HG03378 (cell line): ENCODE measurements at regions not wholly inside any gene's neighbourhood (a gene's known extent, or its start where the extent isn't known, plus 50 kb on each side); places are given as distances from the start of the nearest gene placed in this dataset.
A peak's percentile ranks its signal among the peaks of the same experiment; 100 is the strongest.
"Not testable (repeated sequence)": the region's sequence is repeated elsewhere in the genome, so short reads cannot be mapped to it uniquely, and the experiment has no call there.

Source experiments
- ATAC-seq: cut with Tn5 transposase; IDR thresholded peaks from one replicate; pipeline ENCODE4 v1.9.1; 2021; ENCODE audit warnings: mild to moderate bottlenecking, moderate library complexity; ENCODE audit not compliant: unreplicated experiment

GRCh38 chr4:121616449-121616848 lies 80.3 kb downstream of the ANXA5 start:
- not testable (repeated sequence) for ATAC-seq

- ATAC-seq: no peak
These were observed 82.7 kb downstream of the ANXA5 start for GRCh38 chr4:121614101-121614500.

- no peak for ATAC-seq
These were observed 97.7 kb downstream of the ANXA5 start for GRCh38 chr4:121599049-121599448.

DNA sequence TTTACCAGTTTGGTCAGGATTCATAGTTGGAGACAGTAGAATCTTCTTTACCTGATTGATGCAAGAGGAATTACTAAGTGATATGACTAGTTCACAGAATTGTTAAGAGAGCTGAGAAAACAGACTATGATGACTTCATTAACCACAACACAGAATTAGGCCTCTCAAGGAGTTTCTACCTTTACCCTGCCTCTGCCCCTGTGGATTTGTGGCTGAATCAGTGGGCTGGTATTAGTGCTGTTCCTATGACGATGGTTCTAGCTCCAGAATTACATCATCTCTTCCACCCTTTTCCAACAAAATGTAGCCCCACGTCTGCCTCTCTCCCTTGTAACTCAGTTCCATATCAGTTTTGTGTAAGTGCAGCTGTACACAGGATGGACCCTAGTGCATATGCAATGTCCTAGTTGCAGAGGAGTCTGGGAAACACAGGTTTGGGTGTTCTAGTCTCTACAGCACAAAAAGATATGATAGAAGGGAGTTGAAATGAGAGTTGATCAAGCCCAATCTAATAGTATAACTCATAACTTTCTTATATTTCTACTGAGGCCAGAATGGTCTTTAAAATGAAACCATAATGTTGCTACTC lies 99.3 kb downstream of the ANXA5 start:
- ATAC-seq: peak; percentile 77

DNA sequence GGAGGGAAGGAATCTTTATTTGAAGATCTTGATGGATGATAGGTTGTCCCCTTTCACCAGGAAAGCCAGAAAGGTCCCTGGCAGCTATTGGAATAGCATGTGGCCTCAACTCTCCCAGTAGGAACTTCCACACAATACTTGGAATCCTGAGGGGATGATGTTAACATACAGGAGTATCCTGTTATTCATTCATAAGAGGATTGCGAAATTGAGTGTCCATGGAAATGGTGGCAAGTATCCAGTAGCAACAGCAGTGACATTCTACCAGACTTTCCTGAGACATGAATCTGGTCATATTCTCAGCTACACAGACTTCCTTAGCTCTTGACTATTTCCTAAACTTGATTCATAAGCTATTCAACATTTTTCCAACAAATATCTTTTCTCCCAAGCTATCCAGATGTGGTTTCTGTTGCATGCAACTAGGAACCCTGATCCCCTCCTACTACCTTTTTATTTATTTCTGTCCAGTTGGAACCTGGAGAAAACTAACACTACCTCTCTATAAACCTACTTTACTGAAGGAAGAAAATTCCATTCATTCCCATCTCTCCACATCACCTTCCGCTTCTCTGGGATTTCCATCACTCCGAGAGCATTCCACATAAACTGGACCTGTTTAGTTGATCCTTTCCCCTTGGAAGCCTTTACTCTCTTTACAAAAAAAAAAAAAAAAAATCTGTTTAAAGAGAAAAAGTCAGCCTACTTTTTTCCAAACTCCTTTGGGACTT lies 101.8 kb downstream of the ANXA5 start:
- ATAC-seq: no peak

DNA sequence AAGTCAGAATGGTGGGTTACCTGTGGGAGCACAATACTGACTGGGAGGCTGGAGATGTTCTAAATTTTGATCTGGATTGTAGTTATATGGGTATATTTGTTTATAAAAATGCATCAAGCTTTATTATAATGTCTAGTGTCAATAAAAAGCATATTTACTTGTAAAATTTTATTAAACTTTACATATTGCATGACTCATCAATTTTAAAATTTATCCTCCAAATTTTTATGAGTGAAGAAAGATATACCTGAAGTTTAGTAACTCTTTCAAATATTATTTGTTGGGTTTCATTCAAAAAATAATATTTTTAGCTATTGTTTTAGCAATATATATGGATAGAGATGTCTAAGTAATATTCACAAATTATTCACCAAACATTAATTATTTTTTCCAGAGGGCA lies 103.0 kb downstream of the ANXA5 start:
- no peak for ATAC-seq

- ATAC-seq: not testable (repeated sequence)
These were observed 104.5 kb downstream of the ANXA5 start for GRCh38 chr4:121592257-121592656.

GRCh38 chr4:121584836-121585235 lies 111.9 kb downstream of the ANXA5 start:
- ATAC-seq: no peak

DNA sequence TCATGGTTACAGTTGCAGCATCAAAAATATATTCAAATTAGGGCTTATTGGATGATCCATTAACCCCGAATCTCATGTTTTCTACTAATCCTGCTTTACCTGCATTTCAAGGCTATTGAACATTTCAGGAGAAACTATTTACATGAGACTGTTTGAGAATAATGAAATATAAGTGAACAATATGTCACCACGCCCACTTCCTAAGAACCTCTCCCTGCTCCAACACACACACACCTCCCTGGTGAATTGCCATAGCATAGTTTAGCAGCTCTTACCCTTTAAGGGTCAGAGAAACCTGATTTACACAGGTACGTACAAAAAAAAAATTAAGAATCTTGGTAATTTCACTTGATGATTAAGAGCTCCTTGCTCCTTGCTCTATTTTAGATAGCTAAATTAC lies 113.4 kb downstream of the ANXA5 start:
- no peak for ATAC-seq

DNA sequence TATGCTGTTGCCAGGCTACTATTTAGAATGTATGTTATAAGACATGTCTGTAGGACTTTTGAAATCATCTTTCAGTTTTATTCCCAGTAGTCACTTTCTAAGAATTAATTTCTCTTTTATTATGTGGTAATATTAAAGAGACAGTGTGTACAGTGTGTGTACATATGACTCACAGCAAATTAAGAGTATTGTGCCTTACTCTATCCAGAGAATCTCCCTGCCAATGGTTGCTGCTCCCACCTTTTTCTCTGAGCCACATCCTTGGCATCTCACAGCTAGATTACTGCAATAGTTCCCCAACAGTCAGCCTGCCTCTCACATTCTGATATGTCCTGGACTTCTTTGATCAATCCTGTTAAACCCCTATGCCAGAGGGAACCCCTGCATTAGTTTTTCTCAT lies 114.5 kb downstream of the ANXA5 start:
- no peak for ATAC-seq

GRCh38 chr4:121575392-121575791 lies 121.4 kb downstream of the ANXA5 start:
- ATAC-seq: not testable (repeated sequence)

- no peak for ATAC-seq
These were observed 122.2 kb downstream of the ANXA5 start for GRCh38 chr4:121574618-121575017.

DNA sequence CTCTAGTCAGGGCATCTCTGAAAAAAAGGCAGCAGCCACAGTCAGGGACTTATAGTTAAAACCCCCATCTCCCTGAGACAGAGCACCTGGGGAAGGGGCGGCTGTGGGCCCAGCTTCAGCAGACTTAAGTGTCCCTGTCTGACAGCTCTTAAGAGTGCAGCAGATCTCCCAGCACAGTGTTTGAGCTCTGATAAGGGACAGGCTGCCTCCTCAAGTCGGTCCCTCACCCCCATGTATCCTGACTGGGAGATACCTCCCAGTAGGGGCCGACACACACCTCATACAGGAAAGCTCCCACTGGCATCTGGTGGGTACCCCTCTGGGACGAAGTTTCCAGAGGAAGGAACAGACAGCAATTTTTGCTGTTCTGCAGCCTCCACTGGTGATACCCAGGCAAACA lies 129.0 kb downstream of the ANXA5 start:
- ATAC-seq: no peak

- ATAC-seq: no peak
These were observed 131.9 kb downstream of the ANXA5 start for GRCh38 chr4:121564840-121565375.

DNA sequence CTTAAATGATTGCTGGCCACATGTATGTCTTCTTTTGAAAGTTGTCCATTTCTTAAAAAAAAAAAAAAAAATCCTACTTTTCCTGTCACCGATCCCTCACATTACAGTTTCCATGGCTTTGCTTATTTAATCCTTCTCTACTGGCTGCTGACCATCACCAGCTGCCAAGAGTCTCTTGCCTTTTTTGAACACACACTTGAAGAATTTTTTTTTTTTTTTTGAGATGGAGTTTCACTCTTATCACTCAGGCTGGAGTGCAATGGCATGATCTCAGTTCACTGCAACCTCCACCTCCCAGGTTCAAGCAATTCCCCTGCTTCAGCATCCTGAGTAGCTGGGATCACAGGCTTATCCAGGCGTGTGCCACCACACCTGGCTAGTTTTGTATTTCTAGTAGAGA lies 134.0 kb downstream of the ANXA5 start:
- ATAC-seq: no peak

- ATAC-seq: no peak
These were observed 141.3 kb downstream of the ANXA5 start for GRCh38 chr4:121555315-121556107.

- no peak for ATAC-seq
These were observed 142.4 kb downstream of the ANXA5 start for GRCh38 chr4:121554382-121554781.

GRCh38 chr4:121551881-121552280 lies 144.9 kb downstream of the ANXA5 start:
- no peak for ATAC-seq

GRCh38 chr4:121551271-121551670 lies 145.5 kb downstream of the ANXA5 start:
- no peak for ATAC-seq

DNA sequence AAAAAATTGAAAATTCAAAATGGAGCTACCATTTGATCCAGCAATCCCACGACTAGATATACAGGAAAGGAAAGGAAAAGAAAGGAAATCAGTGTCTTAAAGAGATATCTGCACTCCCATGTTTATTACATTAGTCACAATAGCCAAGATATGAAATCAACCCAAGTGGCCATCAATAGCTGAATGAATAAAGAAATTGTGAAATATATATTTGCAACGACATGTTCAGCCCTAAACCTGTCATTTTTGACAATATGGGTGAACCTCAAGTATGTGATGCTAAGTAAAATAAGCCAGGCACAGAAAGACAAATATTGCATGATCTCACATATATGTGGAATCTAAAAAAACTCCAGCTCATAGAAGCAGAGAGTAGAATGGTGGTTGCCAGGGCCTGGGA lies 155.1 kb downstream of the ANXA5 start:
- no peak for ATAC-seq

GRCh38 chr4:121535351-121535750 lies 154.5 kb upstream of the QRFPR start:
- no peak for ATAC-seq

- ATAC-seq: no peak
These were observed 153.4 kb upstream of the QRFPR start for GRCh38 chr4:121534187-121534586.
